ENCODE measurements at regions not wholly inside any gene's neighbourhood (a gene's known extent, or its start where the extent isn't known, plus 50 kb on each side); places are given as distances from the start of the nearest gene placed in this dataset.

GRCh38 chr17:13321951-13322701, 279.6 kb downstream of the HS3ST3A1 start:
- no peak overlapping the region for H3K27ac Mint-ChIP-seq (ENCODE audit: unreplicated experiment)
- no peaks in the 10 kb centered on the region for H3K9me3 Mint-ChIP-seq (ENCODE audit: unreplicated experiment)
- peaks cover 2% of the 10 kb centered on the region for H3K27me3 Mint-ChIP-seq (ENCODE audit: unreplicated experiment)
- no peak for DNase-seq (ENCODE audit: low spot score)
- H3K4me3 Mint-ChIP-seq (ENCODE audit: unreplicated experiment) = no peak overlapping the region
- H3K36me3 Mint-ChIP-seq (ENCODE audit: low read depth, unreplicated experiment) = no peaks in the 10 kb centered on the region
- peaks cover 2% of the 10 kb centered on the region for H3K4me1 Mint-ChIP-seq (ENCODE audit: unreplicated experiment)
- no peak for TF ChIP-seq CTCF (IDR thresholded peaks at IDR 0.05; ENCODE audit: unreplicated experiment)

GRCh38 chr17:13320046-13320785, 281.5 kb downstream of the HS3ST3A1 start:
- no peak overlapping the region for H3K27ac Mint-ChIP-seq (ENCODE audit: unreplicated experiment)
- H3K4me1 Mint-ChIP-seq (ENCODE audit: unreplicated experiment) = peaks cover 2% of the 10 kb centered on the region

DNA sequence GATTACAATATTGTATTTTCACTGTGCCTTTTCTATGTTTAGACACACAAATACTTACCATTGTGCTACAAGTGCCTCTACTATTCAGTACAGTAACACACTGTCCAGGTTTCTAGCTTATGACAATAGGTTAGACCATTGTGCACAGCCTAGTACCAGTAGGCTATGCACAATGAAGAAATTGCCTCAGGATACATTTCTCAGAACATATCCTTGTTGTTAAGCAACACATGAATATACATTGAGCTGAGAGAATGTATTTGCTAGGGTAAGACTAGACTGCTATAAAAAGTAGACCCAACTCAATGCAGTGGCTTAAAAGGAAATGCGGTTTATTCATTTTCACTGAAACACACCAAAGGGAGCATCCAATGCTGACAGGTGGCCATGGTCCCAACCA, 285.1 kb downstream of the HS3ST3A1 start:
- no peak overlapping the region for H3K27ac Mint-ChIP-seq (ENCODE audit: unreplicated experiment)
- H3K4me3 Mint-ChIP-seq (ENCODE audit: unreplicated experiment) = no peak overlapping the region
- peaks cover 2% of the 10 kb centered on the region for H3K4me1 Mint-ChIP-seq (ENCODE audit: unreplicated experiment)
- no peak for DNase-seq (ENCODE audit: low spot score)
- no peaks in the 10 kb centered on the region for H3K9me3 Mint-ChIP-seq (ENCODE audit: unreplicated experiment)
- TF ChIP-seq CTCF (IDR thresholded peaks at IDR 0.05; ENCODE audit: unreplicated experiment) = no peak
- peaks cover 1% of the 10 kb centered on the region for H3K27me3 Mint-ChIP-seq (ENCODE audit: unreplicated experiment)
- no peaks in the 10 kb centered on the region for H3K36me3 Mint-ChIP-seq (ENCODE audit: low read depth, unreplicated experiment)

More at GRCh38 chr17:13320046-13320785, 281.5 kb downstream of the HS3ST3A1 start:
- TF ChIP-seq CTCF (IDR thresholded peaks at IDR 0.05; ENCODE audit: unreplicated experiment) = no peak
- Mint-ChIP-seq H3K4me3 (ENCODE audit: unreplicated experiment) (no peak overlapping the region), H3K9me3 (ENCODE audit: unreplicated experiment) (no peaks in the 10 kb centered on the region), H3K36me3 (ENCODE audit: low read depth, unreplicated experiment) (no peaks in the 10 kb centered on the region), H3K27me3 (ENCODE audit: unreplicated experiment) (peaks cover 2% of the 10 kb centered on the region)
- DNase-seq (ENCODE audit: low spot score) = no peak

GRCh38 chr17:13311306-13311705, 290.4 kb downstream of the HS3ST3A1 start:
- Mint-ChIP-seq H3K27me3 (ENCODE audit: unreplicated experiment) (no peaks in the 10 kb centered on the region), H3K27ac (ENCODE audit: unreplicated experiment) (no peak overlapping the region), H3K4me3 (ENCODE audit: unreplicated experiment) (no peak overlapping the region)

More at GRCh38 chr17:13311306-13311705, 290.4 kb downstream of the HS3ST3A1 start:
- DNase-seq (ENCODE audit: low spot score) = no peak
- no peaks in the 10 kb centered on the region for H3K36me3 Mint-ChIP-seq (ENCODE audit: low read depth, unreplicated experiment)
- H3K4me1 Mint-ChIP-seq (ENCODE audit: unreplicated experiment) = no peaks in the 10 kb centered on the region
- no peaks in the 10 kb centered on the region for H3K9me3 Mint-ChIP-seq (ENCODE audit: unreplicated experiment)
- TF ChIP-seq CTCF (IDR thresholded peaks at IDR 0.05; ENCODE audit: unreplicated experiment) = no peak
